CD4-positive, alpha-beta T cell (primary cell): ENCODE measurements at regions not wholly inside any gene's neighbourhood (a gene's known extent, or its start where the extent isn't known, plus 50 kb on each side); places are given as distances from the start of the nearest gene placed in this dataset.

ENCODE experiments used
- ATAC-seq: fragments of 200-7000 bp; cut with Tn5 transposase; one replicate; pipeline ENCODE4 v1.10.0; 2022; ENCODE audit warnings: mild to moderate bottlenecking; ENCODE audit not compliant: poor library complexity
- CTCF ChIA-PET: fragments of 350-600 bp; sonication (Branson Sonifier 250); formaldehyde crosslinking; loops from one replicate; lab custom pipeline; 2021; ENCODE audit warnings: antibody characterized with exemption, inconsistent platforms; lab: Charles Lee
- POLR2A ChIA-PET: fragments of 350-600 bp; sonication (Branson Sonifier 250); formaldehyde crosslinking; loops from one replicate; lab custom pipeline; 2021; ENCODE audit warnings: antibody characterized with exemption, inconsistent platforms; lab: Charles Lee
- DNase-seq, 14 experiments: peaks; one replicate each; pipeline ENCODE4 v3.0.0-alpha.2; 2013 to 2020; ENCODE audit warnings: mixed read lengths in 2 of 14
- H3K27ac ChIP-seq, 2 donors: one replicate each; pipeline versions ENCODE4 v1.5.1 to v1.7.0; 2013; ENCODE audit warnings: low read length in 2 of 2, low read depth in 1 of 2, mild to moderate bottlenecking in 1 of 2
- H3K27me3 ChIP-seq, 2 experiments: 1 replicate in 1 of 2; 2 replicates in 1 of 2; pipeline versions ENCODE4 v1.6.1 to v1.7.0; 2013; ENCODE audit warnings: low read length in 2 of 2, control low read depth in 1 of 2, mild to moderate bottlenecking in 1 of 2, moderate library complexity in 1 of 2; ENCODE audit not compliant: insufficient read depth in 2 of 2, control insufficient read depth in 1 of 2
- H3K36me3 ChIP-seq: one replicate; pipeline ENCODE4 v1.6.1; 2013; ENCODE audit warnings: low read length, control low read depth; ENCODE audit not compliant: insufficient read depth
- H3K4me1 ChIP-seq: one replicate; pipeline ENCODE4 v1.6.1; 2013; ENCODE audit warnings: low read length, control low read depth; ENCODE audit not compliant: insufficient read depth
- H3K4me3 ChIP-seq: one replicate; pipeline ENCODE4 v1.5.1; 2013; ENCODE audit warnings: mild to moderate bottlenecking, low read length, moderate library complexity
- H3K9me3 ChIP-seq, 2 experiments: 1 replicate in 1 of 2; 2 replicates in 1 of 2; pipeline versions ENCODE4 v1.6.1 to v1.7.0; 2013; ENCODE audit warnings: low read length in 2 of 2, mild to moderate bottlenecking in 2 of 2, control low read depth in 1 of 2, moderate library complexity in 1 of 2; ENCODE audit not compliant: control insufficient read depth in 1 of 2, insufficient read depth in 1 of 2
- H3K27ac Mint-ChIP-seq: one replicate; pipeline ENCODE4 v1.8.0; 2020; ENCODE audit warnings: mixed read lengths
- H3K27me3 Mint-ChIP-seq: one replicate; pipeline ENCODE4 v1.8.0; 2021; ENCODE audit warnings: mixed read lengths
- H3K36me3 Mint-ChIP-seq: one replicate; pipeline ENCODE4 v1.8.0; 2021; ENCODE audit warnings: low read depth, mixed read lengths
- H3K4me1 Mint-ChIP-seq: one replicate; pipeline ENCODE4 v1.8.0; 2021; ENCODE audit warnings: low read depth, mixed read lengths
- H3K4me3 Mint-ChIP-seq: one replicate; pipeline ENCODE4 v1.8.0; 2020; ENCODE audit warnings: mild to moderate bottlenecking, mixed read lengths
- H3K9me3 Mint-ChIP-seq: one replicate; pipeline ENCODE4 v1.8.0; 2020; ENCODE audit warnings: mixed read lengths
- intact Hi-C, 2 experiments: fragments of 100-400 bp; cut with DNase I in 1 of 2; cut with micrococcal nuclease in 1 of 2; formaldehyde crosslinking; loops; one replicate each; pipeline versions ENCODE4 v1.15.1 to v1.9.0; 2023 to 2025; cut with DNase I, micrococcal nuclease
- TF ChIP-seq, protein P1 (sequence below): fragments of 200-600 bp; IDR thresholded peaks from one replicate; pipeline ENCODE4 v1.8.0; 2022; ENCODE audit warnings: antibody characterized with exemption, mild to moderate bottlenecking

DNA sequence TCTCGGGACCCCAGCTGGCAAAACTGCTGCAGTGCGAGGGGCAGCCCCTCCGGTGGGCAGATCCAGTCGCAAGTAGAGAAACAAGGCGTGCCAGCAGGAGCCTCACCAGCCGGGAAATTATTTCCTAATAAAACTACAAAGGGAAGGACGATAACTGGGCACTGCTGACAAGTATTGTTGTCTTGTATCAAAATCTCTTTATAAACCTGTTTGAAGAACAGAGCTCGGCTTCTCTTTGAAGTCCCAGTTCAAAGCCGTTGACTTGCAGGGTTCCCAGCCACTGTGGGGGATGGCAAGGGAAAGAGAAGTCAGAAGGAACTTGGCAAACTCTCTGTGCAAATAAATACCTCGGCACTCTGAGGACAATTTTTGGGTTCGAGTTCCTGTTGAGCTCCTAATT, 504.5 kb downstream of the CD83 start:
- ChIA-PET CTCF (no interaction called here), POLR2A (interaction anchor here (1.4 to 2.2 kb wide), 2 partner anchors 12 to 14 kb away, joined by 3 to 9 read pairs; no protein-coding TSS in a partner anchor)
- no peak overlapping the region for H3K4me3 Mint-ChIP-seq
- intact Hi-C loops: no loop called here
- DNase-seq (peak in 2 of 14 experiments; percentile 12 to 25), ATAC-seq (no peak)
- no peak overlapping the region for H3K4me3 ChIP-seq
- peaks cover 32% of the 10 kb centered on the region for H3K4me1 Mint-ChIP-seq
- no peaks in the 10 kb centered on the region for H3K27me3 Mint-ChIP-seq
- peaks cover 0 to 3% of the 10 kb centered on the region in 2 experiments for H3K27me3 ChIP-seq
- H3K27ac ChIP-seq: no peak overlapping the region
- H3K36me3 Mint-ChIP-seq: no peaks in the 10 kb centered on the region
- H3K27ac Mint-ChIP-seq: no peak overlapping the region
- H3K4me1 ChIP-seq: peaks cover 15% of the 10 kb centered on the region
- no peaks in the 10 kb centered on the region for H3K36me3 ChIP-seq
- no peaks in the 10 kb centered on the region for H3K9me3 Mint-ChIP-seq
- TF ChIP-seq, protein P1, sequence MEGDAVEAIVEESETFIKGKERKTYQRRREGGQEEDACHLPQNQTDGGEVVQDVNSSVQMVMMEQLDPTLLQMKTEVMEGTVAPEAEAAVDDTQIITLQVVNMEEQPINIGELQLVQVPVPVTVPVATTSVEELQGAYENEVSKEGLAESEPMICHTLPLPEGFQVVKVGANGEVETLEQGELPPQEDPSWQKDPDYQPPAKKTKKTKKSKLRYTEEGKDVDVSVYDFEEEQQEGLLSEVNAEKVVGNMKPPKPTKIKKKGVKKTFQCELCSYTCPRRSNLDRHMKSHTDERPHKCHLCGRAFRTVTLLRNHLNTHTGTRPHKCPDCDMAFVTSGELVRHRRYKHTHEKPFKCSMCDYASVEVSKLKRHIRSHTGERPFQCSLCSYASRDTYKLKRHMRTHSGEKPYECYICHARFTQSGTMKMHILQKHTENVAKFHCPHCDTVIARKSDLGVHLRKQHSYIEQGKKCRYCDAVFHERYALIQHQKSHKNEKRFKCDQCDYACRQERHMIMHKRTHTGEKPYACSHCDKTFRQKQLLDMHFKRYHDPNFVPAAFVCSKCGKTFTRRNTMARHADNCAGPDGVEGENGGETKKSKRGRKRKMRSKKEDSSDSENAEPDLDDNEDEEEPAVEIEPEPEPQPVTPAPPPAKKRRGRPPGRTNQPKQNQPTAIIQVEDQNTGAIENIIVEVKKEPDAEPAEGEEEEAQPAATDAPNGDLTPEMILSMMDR: no peak
- no peaks in the 10 kb centered on the region for H3K9me3 ChIP-seq

DNA sequence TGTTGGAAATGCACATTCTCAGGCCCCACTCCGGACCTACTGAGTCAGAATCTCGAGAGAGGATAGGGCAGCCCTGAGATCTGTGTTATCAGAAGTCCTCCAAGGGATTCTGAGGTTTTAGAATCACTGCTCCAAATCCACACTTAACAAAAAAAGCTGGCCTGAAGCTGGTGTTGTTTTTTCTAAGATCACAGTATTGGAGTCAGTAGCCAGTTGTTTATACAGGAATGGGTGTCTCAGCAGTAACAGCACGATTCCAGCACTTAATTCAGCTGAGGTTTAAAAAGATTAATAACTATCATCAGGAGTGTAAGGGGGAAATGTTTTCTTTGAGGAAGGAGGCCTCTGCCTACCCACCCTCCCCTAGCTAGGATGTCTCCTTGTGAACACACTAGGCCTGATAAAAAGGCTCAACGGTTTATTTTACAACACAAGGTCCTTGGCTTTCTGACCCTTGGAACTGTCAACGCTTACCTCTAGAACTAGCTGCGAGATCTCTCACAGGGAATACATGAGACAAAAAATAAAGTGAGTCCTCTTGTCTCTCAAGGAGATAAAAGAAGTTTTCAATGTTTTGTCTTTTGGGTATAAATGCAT, 505.4 kb downstream of the CD83 start:
- Mint-ChIP-seq H3K9me3 (no peaks in the 10 kb centered on the region), H3K27ac (no peak overlapping the region), H3K27me3 (no peaks in the 10 kb centered on the region), H3K4me3 (no peak overlapping the region), H3K4me1 (peaks cover 31% of the 10 kb centered on the region), H3K36me3 (no peaks in the 10 kb centered on the region)
- ATAC-seq: no peak
- intact Hi-C loops: no loop called here
- Histone ChIP-seq H3K9me3 (peaks cover 0 to 6% of the 10 kb centered on the region in 2 experiments), H3K4me1 (peaks cover 15% of the 10 kb centered on the region), H3K27me3 (peaks cover 0 to 3% of the 10 kb centered on the region in 2 experiments), H3K27ac (no peak overlapping the region), H3K4me3 (no peak overlapping the region), H3K36me3 (no peaks in the 10 kb centered on the region)
- ChIA-PET CTCF (no interaction called here), POLR2A (interaction anchor here (0.6 to 2.2 kb wide), 3 partner anchors 11 to 1524 kb away, joined by 3 to 9 read pairs (median 3); no protein-coding TSS in a partner anchor)
- no peak for DNase-seq
- TF ChIP-seq, protein P1: no peak

DNA sequence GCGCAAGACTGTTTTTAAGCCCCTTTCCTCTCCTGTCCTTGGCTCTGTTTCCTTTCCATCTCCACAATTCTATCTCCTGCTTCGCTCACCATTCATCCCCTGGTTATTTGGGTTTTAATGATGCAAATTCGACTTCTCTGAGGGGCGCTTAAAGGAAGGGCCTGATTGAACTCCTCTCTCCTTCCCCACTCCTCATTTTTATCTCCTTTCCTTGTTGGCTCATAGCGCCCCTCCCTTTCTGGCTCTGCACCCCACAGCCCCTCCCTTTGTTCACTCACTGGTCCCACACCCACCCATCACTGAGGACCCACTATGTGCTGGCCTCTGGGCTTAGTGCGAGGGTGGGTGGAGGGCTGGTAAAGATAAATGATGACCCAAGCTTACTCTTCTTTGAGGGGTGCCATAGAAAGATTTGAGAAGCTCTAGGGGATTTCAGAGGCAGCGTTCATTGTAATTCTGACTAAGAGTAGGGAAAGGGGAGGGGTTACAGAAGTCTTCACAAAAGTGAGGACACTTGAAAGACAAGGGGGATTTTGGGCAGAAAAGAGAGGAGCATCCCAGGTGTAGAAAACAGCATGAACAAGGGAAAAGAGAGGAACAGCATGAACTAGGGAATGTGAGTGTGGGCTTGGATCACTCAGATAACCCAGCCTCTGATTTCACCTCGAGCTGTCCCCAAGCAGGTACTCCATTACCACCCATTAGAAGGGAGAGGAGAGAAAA, 507.8 kb downstream of the CD83 start:
- Histone ChIP-seq H3K9me3 (peaks cover 0 to 6% of the 10 kb centered on the region in 2 experiments), H3K27ac (no peak overlapping the region), H3K27me3 (peaks cover 0 to 3% of the 10 kb centered on the region in 2 experiments), H3K36me3 (no peaks in the 10 kb centered on the region), H3K4me3 (no peak overlapping the region), H3K4me1 (peaks cover 15% of the 10 kb centered on the region)
- Mint-ChIP-seq H3K4me3 (no peak overlapping the region), H3K4me1 (peaks cover 31% of the 10 kb centered on the region), H3K9me3 (no peaks in the 10 kb centered on the region), H3K27me3 (no peaks in the 10 kb centered on the region), H3K27ac (no peak overlapping the region), H3K36me3 (no peaks in the 10 kb centered on the region)
- CTCF ChIA-PET: no interaction called here
- DNase-seq (no peak), ATAC-seq (no peak)
- intact Hi-C loops: no loop called here
- TF ChIP-seq, protein P1: no peak
- POLR2A ChIA-PET: no interaction called here
